ENCODE measurements at regions not wholly inside any gene's neighbourhood (a gene's known extent, or its start where the extent isn't known, plus 50 kb on each side); places are given as distances from the start of the nearest gene placed in this dataset.

- Histone ChIP-seq H3K4me1 (peaks cover 4 to 8% of the 10 kb centered on the region in 2 donors), H3K27me3 (no peaks in the 10 kb centered on the region), H3K4me3 (no peak overlapping the region), H3K36me3 (no peaks in the 10 kb centered on the region), H3K9me3 (no peaks in the 10 kb centered on the region), H3K27ac (peak overlapping the region in 1 of 2 donors; percentile 9)
- ATAC-seq, result no peak
- no peak for DNase-seq
- intact Hi-C loops (cut with DNase I), result loop anchor here in 1 of 2 donors (10.0 kb wide), 1 partner anchor 376 kb away; no protein-coding TSS in a partner anchor
- no peak for TF ChIP-seq CTCF (IDR thresholded peaks at IDR 0.05)
Measured at GRCh38 chr2:18988631-18989232, 369.7 kb downstream of the OSR1 start.

DNA sequence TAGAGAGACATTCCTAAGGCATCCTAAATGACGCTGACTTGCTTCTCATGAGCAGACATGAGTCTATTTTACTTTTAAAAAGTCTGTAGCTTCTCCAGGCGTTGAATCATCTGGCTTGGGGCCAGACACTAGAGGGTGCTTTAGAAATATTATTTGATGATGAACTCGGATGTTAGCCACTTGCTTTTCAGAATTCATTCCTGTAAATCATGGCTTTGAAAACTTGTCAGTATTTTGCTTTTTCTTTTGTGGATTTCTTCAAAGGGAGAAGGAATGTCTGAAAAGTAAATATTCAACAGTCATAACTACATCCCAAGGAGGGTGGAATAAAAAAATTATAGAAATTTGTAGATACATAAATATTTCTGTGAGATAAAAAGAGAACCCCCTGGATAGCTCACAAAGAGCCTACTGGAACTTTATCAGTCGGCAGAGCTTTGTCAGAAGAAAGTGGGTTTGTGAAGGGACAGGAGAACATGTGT lies 370.8 kb downstream of the OSR1 start:
- Histone ChIP-seq H3K36me3 (no peaks in the 10 kb centered on the region), H3K27ac (peak overlapping the region in 1 of 2 donors; percentile 22), H3K4me3 (no peak overlapping the region), H3K27me3 (no peaks in the 10 kb centered on the region), H3K9me3 (no peaks in the 10 kb centered on the region), H3K4me1 (peaks cover 4 to 8% of the 10 kb centered on the region in 2 donors)
- ATAC-seq (peak; percentile 48), DNase-seq (peak in 3 of 4 donors; percentile 70 to 85 (median 71))
- intact Hi-C loops (cut with DNase I), result loop anchor here in 1 of 2 donors (10.0 kb wide), 1 partner anchor 377 kb away; no protein-coding TSS in a partner anchor
- no peak for TF ChIP-seq CTCF (IDR thresholded peaks at IDR 0.05)

- DNase-seq (no peak), ATAC-seq (no peak)
- TF ChIP-seq CTCF (IDR thresholded peaks at IDR 0.05), result no peak
- Histone ChIP-seq H3K27me3 (no peaks in the 10 kb centered on the region), H3K9me3 (no peaks in the 10 kb centered on the region), H3K4me1 (peaks cover 4 to 8% of the 10 kb centered on the region in 2 donors), H3K27ac (no peak overlapping the region), H3K36me3 (no peaks in the 10 kb centered on the region), H3K4me3 (no peak overlapping the region)
- intact Hi-C loops (cut with DNase I), result loop anchor here in 1 of 2 donors (10.0 kb wide), 1 partner anchor 378 kb away; no protein-coding TSS in a partner anchor
Measured at GRCh38 chr2:18987016-18987415, 371.4 kb downstream of the OSR1 start.

GRCh38 chr2:18986046-18986445 lies 372.4 kb downstream of the OSR1 start:
- Histone ChIP-seq H3K4me3 (no peak overlapping the region), H3K27ac (no peak overlapping the region), H3K4me1 (peaks cover 0 to 6% of the 10 kb centered on the region in 2 donors), H3K9me3 (no peaks in the 10 kb centered on the region), H3K27me3 (no peaks in the 10 kb centered on the region), H3K36me3 (no peaks in the 10 kb centered on the region)
- intact Hi-C loops (cut with DNase I), result loop anchor here in 1 of 2 donors (10.0 kb wide), 1 partner anchor 379 kb away; no protein-coding TSS in a partner anchor
- no peak for ATAC-seq
- TF ChIP-seq CTCF (IDR thresholded peaks at IDR 0.05), result no peak
- DNase-seq, result no peak

DNA sequence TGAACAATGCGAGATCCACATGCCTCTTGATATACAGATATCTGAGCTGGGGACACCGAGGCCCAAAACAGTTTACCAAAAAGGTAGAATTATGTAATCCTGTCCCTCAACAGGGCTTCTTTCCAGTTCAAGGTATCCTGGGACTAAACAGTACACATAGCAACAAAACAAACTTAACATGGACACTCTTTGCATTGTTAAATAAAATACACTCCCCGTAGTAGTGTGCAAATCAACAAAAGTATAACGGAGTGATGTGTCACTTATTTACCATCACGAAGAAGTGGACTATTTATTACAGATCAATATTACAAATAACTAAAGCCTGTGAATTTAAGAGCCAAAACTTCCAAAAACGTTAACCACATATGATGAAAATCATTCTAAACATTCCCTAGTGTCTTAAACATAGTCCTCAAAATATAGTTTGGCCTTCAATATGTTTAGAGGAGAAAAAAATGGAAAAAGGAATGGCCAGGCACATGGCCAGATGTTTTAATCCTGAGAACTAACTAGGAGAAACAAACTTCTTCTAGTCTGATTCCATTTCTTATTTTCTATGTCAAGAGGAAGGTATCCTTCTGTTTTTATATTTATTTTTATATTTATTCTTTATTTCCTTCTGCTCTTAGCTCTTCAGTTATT lies 377.5 kb downstream of the OSR1 start:
- Histone ChIP-seq H3K4me1 (peaks cover 0 to 5% of the 10 kb centered on the region in 2 donors), H3K4me3 (no peak overlapping the region), H3K36me3 (no peaks in the 10 kb centered on the region), H3K27me3 (no peaks in the 10 kb centered on the region), H3K9me3 (no peaks in the 10 kb centered on the region), H3K27ac (no peak overlapping the region)
- intact Hi-C loops (cut with DNase I), result loop anchor here in 1 of 2 donors (10.0 kb wide), 1 partner anchor 384 kb away; no protein-coding TSS in a partner anchor
- no peak for DNase-seq
- TF ChIP-seq CTCF (IDR thresholded peaks at IDR 0.05), result no peak
- ATAC-seq, result no peak
